Suprapubic skin (tissue), 4 donors: ENCODE measurements at regions not wholly inside any gene's neighbourhood (a gene's known extent, or its start where the extent isn't known, plus 50 kb on each side); places are given as distances from the start of the nearest gene placed in this dataset.

Experiments
- DNase-seq, 2 donors: peaks; one replicate each; pipeline ENCODE4 v3.0.0-alpha.2; 2019; ENCODE audit warnings: low spot score in 2 of 2
- H3K27ac ChIP-seq: fragments of 200-600 bp; sonication (generic); one replicate; pipeline ENCODE4 v1.5.1; 2019
- H3K27me3 ChIP-seq: fragments of 200-600 bp; sonication (generic); one replicate; pipeline ENCODE4 v1.5.1; 2019
- H3K36me3 ChIP-seq: fragments of 200-600 bp; sonication (generic); one replicate; pipeline ENCODE4 v1.5.1; 2019
- H3K4me1 ChIP-seq: fragments of 200-600 bp; sonication (generic); one replicate; pipeline ENCODE4 v1.5.1; 2019
- H3K4me3 ChIP-seq: fragments of 200-600 bp; sonication (generic); one replicate; pipeline ENCODE4 v1.5.1; 2019; ENCODE audit warnings: mild to moderate bottlenecking
- H3K9me3 ChIP-seq: fragments of 200-600 bp; sonication (generic); one replicate; pipeline ENCODE4 v1.5.1; 2019
- CTCF ChIP-seq, 2 donors: fragments of 200-600 bp in 1 of 2; fragments of 450-650 bp in 1 of 2; sonication (generic) in 1 of 2; IDR thresholded peaks; one replicate each; pipeline ENCODE4 v1.5.1; 2016 to 2019; ENCODE audit warnings: antibody characterized with exemption in 2 of 2, mild to moderate bottlenecking in 1 of 2, moderate library complexity in 1 of 2
- EP300 ChIP-seq: sonication (generic); formaldehyde crosslinking; IDR thresholded peaks from one replicate; pipeline ENCODE4 v1.6.1; 2017; ENCODE audit warnings: antibody characterized with exemption
- POLR2A ChIP-seq, 2 donors: fragments of 450-650 bp; IDR thresholded peaks; one replicate each; pipeline ENCODE4 v1.6.1; 2017; ENCODE audit warnings: antibody characterized with exemption in 2 of 2, mild to moderate bottlenecking in 2 of 2, moderate library complexity in 2 of 2
- POLR2AphosphoS5 ChIP-seq, 3 donors: sonication (generic); formaldehyde crosslinking; IDR thresholded peaks; one replicate each; pipeline ENCODE4 v1.6.1; 2017; ENCODE audit warnings: antibody characterized with exemption in 3 of 3
- WGBS: methylation state at CpG from one replicate; pipeline ENCODE4 v1.1.5; 2018; 5-methylcytosine and 5-hydroxymethylcytosine counted together

- WGBS = 77% methylated on average over 3 of the region's 3 CpGs
- H3K27me3 ChIP-seq = no peaks in the 10 kb centered on the region
- no peaks in the 10 kb centered on the region for H3K36me3 ChIP-seq
- no peaks in the 10 kb centered on the region for H3K4me1 ChIP-seq
- no peak for DNase-seq
- no peak overlapping the region for H3K4me3 ChIP-seq
- no peak overlapping the region for H3K27ac ChIP-seq
- H3K9me3 ChIP-seq = no peaks in the 10 kb centered on the region
- TF ChIP-seq EP300 = no peak
- no peak for TF ChIP-seq POLR2AphosphoS5 (IDR thresholded peaks at IDR 0.05)
- TF ChIP-seq CTCF (IDR thresholded peaks at IDR 0.05) = no peak
- TF ChIP-seq POLR2A (IDR thresholded peaks at IDR 0.05) = no peak
Measured at GRCh38 chr5:155768332-155768731, 558.6 kb upstream of the SGCD start.

- Histone ChIP-seq H3K27ac (no peak overlapping the region), H3K27me3 (no peaks in the 10 kb centered on the region), H3K9me3 (no peaks in the 10 kb centered on the region), H3K36me3 (no peaks in the 10 kb centered on the region), H3K4me1 (no peaks in the 10 kb centered on the region), H3K4me3 (no peak overlapping the region)
- TF ChIP-seq POLR2AphosphoS5 (IDR thresholded peaks at IDR 0.05) = no peak
- TF ChIP-seq CTCF (IDR thresholded peaks at IDR 0.05) = no peak
- no peak for TF ChIP-seq POLR2A (IDR thresholded peaks at IDR 0.05)
- TF ChIP-seq EP300 = no peak
- no peak for DNase-seq
- 75% methylated on average over 4 of the region's 4 CpGs for WGBS
Measured at GRCh38 chr5:155772009-155772662, 554.8 kb upstream of the SGCD start.

- no peak for DNase-seq
- Histone ChIP-seq H3K9me3 (no peaks in the 10 kb centered on the region), H3K4me1 (no peaks in the 10 kb centered on the region), H3K36me3 (no peaks in the 10 kb centered on the region), H3K4me3 (no peak overlapping the region), H3K27ac (no peak overlapping the region), H3K27me3 (no peaks in the 10 kb centered on the region)
- WGBS = 75% methylated on average over 2 of the region's 2 CpGs
- TF ChIP-seq POLR2A (IDR thresholded peaks at IDR 0.05) (no peak), EP300 (no peak), CTCF (IDR thresholded peaks at IDR 0.05) (no peak), POLR2AphosphoS5 (IDR thresholded peaks at IDR 0.05) (no peak)
Measured at GRCh38 chr5:155773680-155774079, 553.3 kb upstream of the SGCD start.

GRCh38 chr5:155780260-155780659, 546.7 kb upstream of the SGCD start:
- 79% methylated on average over 3 of the region's 3 CpGs for WGBS
- DNase-seq = no peak
- Histone ChIP-seq H3K4me1 (no peaks in the 10 kb centered on the region), H3K4me3 (no peak overlapping the region), H3K36me3 (no peaks in the 10 kb centered on the region), H3K27ac (no peak overlapping the region), H3K9me3 (no peaks in the 10 kb centered on the region), H3K27me3 (no peaks in the 10 kb centered on the region)
- TF ChIP-seq CTCF (IDR thresholded peaks at IDR 0.05) (no peak), POLR2AphosphoS5 (IDR thresholded peaks at IDR 0.05) (no peak), EP300 (no peak), POLR2A (IDR thresholded peaks at IDR 0.05) (no peak)

- Histone ChIP-seq H3K4me3 (no peak overlapping the region), H3K27ac (no peak overlapping the region), H3K9me3 (no peaks in the 10 kb centered on the region), H3K4me1 (no peaks in the 10 kb centered on the region), H3K27me3 (no peaks in the 10 kb centered on the region), H3K36me3 (no peaks in the 10 kb centered on the region)
- 91% methylated on average over 1 of the region's 1 CpG for WGBS
- DNase-seq = no peak
- no peak for TF ChIP-seq POLR2AphosphoS5 (IDR thresholded peaks at IDR 0.05)
Measured at GRCh38 chr5:155783246-155783645, 543.7 kb upstream of the SGCD start.

- TF ChIP-seq POLR2A (IDR thresholded peaks at IDR 0.05) (no peak), EP300 (no peak), POLR2AphosphoS5 (IDR thresholded peaks at IDR 0.05) (no peak), CTCF (IDR thresholded peaks at IDR 0.05) (no peak)
- DNase-seq = no peak
- Histone ChIP-seq H3K36me3 (no peaks in the 10 kb centered on the region), H3K27ac (no peak overlapping the region), H3K4me1 (no peaks in the 10 kb centered on the region), H3K9me3 (no peaks in the 10 kb centered on the region), H3K27me3 (no peaks in the 10 kb centered on the region), H3K4me3 (no peak overlapping the region)
- 78% methylated on average over 3 of the region's 3 CpGs for WGBS
Measured at GRCh38 chr5:155783791-155784190, 543.2 kb upstream of the SGCD start.
